ENCODE measurements at regions not wholly inside any gene's neighbourhood (a gene's known extent, or its start where the extent isn't known, plus 50 kb on each side); places are given as distances from the start of the nearest gene placed in this dataset.

GRCh38 chr11:128404437-128404836 lies 182.9 kb downstream of the ETS1 start:
- no peak overlapping the region for H3K4me3 ChIP-seq (ENCODE audit: insufficient read depth, low read depth, low read length)
- no peak overlapping the region for H2AK9ac ChIP-seq (replicated peaks; ENCODE audit: low read depth, low read length, poor library complexity)
- H2BK120ac ChIP-seq (ENCODE audit: low read depth, low read length): peak overlapping the region; percentile 58
- DNase-seq (no peak), ATAC-seq (ENCODE audit: low read depth) (no peak)
- peaks cover 11% of the 10 kb centered on the region for H3K9me1 ChIP-seq (ENCODE audit: insufficient read depth, low read length)
- no TSS peak for BruUV-seq (replicated peaks)
- TF ChIP-seq CEBPB (IDR thresholded peaks at IDR 0.05; ENCODE audit: low read depth, low read length) (no peak), SMC3 (IDR thresholded peaks at IDR 0.05; ENCODE audit: low read depth, low read length) (no peak), MXI1 (IDR thresholded peaks at IDR 0.05; ENCODE audit: borderline replicate concordance, low read depth, low read length) (no peak), MAZ (IDR thresholded peaks at IDR 0.05; ENCODE audit: borderline replicate concordance, low read depth, low read length) (no peak), FOS (IDR thresholded peaks at IDR 0.05; ENCODE audit: low read depth, low read length) (no peak), ELK1 (IDR thresholded peaks at IDR 0.05; ENCODE audit: borderline replicate concordance, low read depth, low read length) (no peak), RAD21 (IDR thresholded peaks at IDR 0.05; ENCODE audit: low read length) (no peak), RCOR1 (IDR thresholded peaks at IDR 0.05; ENCODE audit: insufficient replicate concordance, low read length) (no peak), CTCF (conservative IDR thresholded peaks at IDR 0.05; ENCODE audit: low read depth, low read length) (no peak), POLR2A (IDR thresholded peaks at IDR 0.05; ENCODE audit: low read depth, low read length) (no peak), NFE2L2 (IDR thresholded peaks at IDR 0.05; ENCODE audit: low read depth, low read length) (no peak)
- H2AK5ac ChIP-seq (ENCODE audit: low read depth, low read length): peak overlapping the region; percentile 64; the same call in 1 of the 2 replicates
- H3K4me2 ChIP-seq (ENCODE audit: low read depth, low read length): no peak overlapping the region
- no peak overlapping the region for H3K56ac ChIP-seq (ENCODE audit: extremely low read depth, insufficient read depth, low read length)
- H3K18ac ChIP-seq (ENCODE audit: low read depth, low read length): peak overlapping the region; percentile 16; the same call in 1 of the 2 replicates
- no CpG with 5 or more reads among the region's 1 CpG for WGBS, 2 experiments (ENCODE audit: extremely low coverage in 2 of 2, insufficient read length in 1 of 2)
- intact Hi-C loops (cut with micrococcal nuclease): no loop called here
- no peak overlapping the region for H3K23ac ChIP-seq (ENCODE audit: low read depth, low read length)
- in situ Hi-C loops (cut with MboI; ENCODE audit: low sequenced_read_pairs): loop anchor here (25.0 kb wide), 1 partner anchor 367 kb away; no protein-coding TSS in a partner anchor
- no peaks in the 10 kb centered on the region for H4K20me1 ChIP-seq (ENCODE audit: insufficient read depth, low read length)
- no peak overlapping the region for H3K27ac ChIP-seq (ENCODE audit: insufficient read depth, low read length)
- no peak overlapping the region for H2AFZ ChIP-seq (replicated peaks; ENCODE audit: low read length, poor library complexity)
- H3K9me3 ChIP-seq (ENCODE audit: control insufficient read depth, insufficient read depth, low read length): no peaks in the 10 kb centered on the region
- peaks cover 21% of the 10 kb centered on the region for H3K4me1 ChIP-seq (ENCODE audit: control insufficient read depth, insufficient read depth, low read length)
- H3K4ac ChIP-seq (ENCODE audit: low read depth, low read length): 0 out of 2 replicates have a peak overlapping the region, but pooled peaks have one; percentile 37
- no peaks in the 10 kb centered on the region for H3K79me1 ChIP-seq (ENCODE audit: low read depth in 1 of 2, low read length in 2 of 2)
- H3K27me3 ChIP-seq (ENCODE audit: control insufficient read depth, insufficient read depth, low read length): no peaks in the 10 kb centered on the region
- peak overlapping the region; percentile 36; the same call in 1 of the 2 replicates for H2BK20ac ChIP-seq (ENCODE audit: low read depth, low read length)
- H4K8ac ChIP-seq (ENCODE audit: low read depth in 2 of 2, low read length in 2 of 2): no peak overlapping the region; a peak in 1 of 4 replicates
- H2BK15ac ChIP-seq (ENCODE audit: low read depth, low read length): peak overlapping the region; percentile 15; the same call in 2 of the 3 replicates
- H3K14ac ChIP-seq (replicated peaks; ENCODE audit: low read depth, low read length): no peak overlapping the region
- H4K91ac ChIP-seq (ENCODE audit: insufficient read depth, low read depth, low read length): peak overlapping the region; percentile 61
- no peak overlapping the region for H3K9ac ChIP-seq (ENCODE audit: low read depth, low read length)
- no peak overlapping the region for H2BK5ac ChIP-seq (ENCODE audit: low read depth, low read length, poor library complexity, severe bottlenecking)
- POLR2A ChIA-PET (ENCODE audit: unreplicated experiment): no interaction called here
- no peak overlapping the region for H4K5ac ChIP-seq (ENCODE audit: low read depth, low read length)
- no peaks in the 10 kb centered on the region for H3K36me3 ChIP-seq (ENCODE audit: control insufficient read depth, insufficient read depth, low read length)
- dilution Hi-C loops (cut with HindIII; ENCODE audit: low sequenced_read_pairs, unreplicated experiment): no loop called here
- CTCF ChIA-PET: interaction anchor here (0.6 to 1.1 kb wide), 2 partner anchors 9 to 16 kb away, joined by 3 read pairs; no protein-coding TSS in a partner anchor
